Sigmoid colon (tissue), 4 donors: ENCODE measurements at regions not wholly inside any gene's neighbourhood (a gene's known extent, or its start where the extent isn't known, plus 50 kb on each side); places are given as distances from the start of the nearest gene placed in this dataset.

Source experiments
- EP300 ChIP-seq, 4 donors: sonication (generic); formaldehyde crosslinking; IDR thresholded peaks; one replicate each; pipeline ENCODE4 v1.6.1; 2017; ENCODE audit warnings: antibody characterized with exemption in 4 of 4
- POLR2A ChIP-seq, 2 donors: fragments of 450-650 bp; IDR thresholded peaks; one replicate each; pipeline ENCODE4 v1.6.1; 2016; ENCODE audit warnings: antibody characterized with exemption in 2 of 2, mild to moderate bottlenecking in 2 of 2, moderate library complexity in 2 of 2
- POLR2AphosphoS5 ChIP-seq, 4 donors: sonication (generic); formaldehyde crosslinking; IDR thresholded peaks; one replicate each; pipeline ENCODE4 v1.6.1; 2017; ENCODE audit warnings: antibody characterized with exemption in 4 of 4
- TF ChIP-seq, protein P1 (sequence below), 4 experiments: fragments of 450-650 bp in 3 of 4; fragments of 200-600 bp in 1 of 4; IDR thresholded peaks; one replicate each; pipeline ENCODE4 v1.5.1; 2016 to 2019; ENCODE audit warnings: antibody characterized with exemption in 4 of 4, mild to moderate bottlenecking in 3 of 4, moderate library complexity in 2 of 4

GRCh38 chr11:34769224-34769623 lies 147.0 kb downstream of the APIP start:
- TF ChIP-seq, protein P1, sequence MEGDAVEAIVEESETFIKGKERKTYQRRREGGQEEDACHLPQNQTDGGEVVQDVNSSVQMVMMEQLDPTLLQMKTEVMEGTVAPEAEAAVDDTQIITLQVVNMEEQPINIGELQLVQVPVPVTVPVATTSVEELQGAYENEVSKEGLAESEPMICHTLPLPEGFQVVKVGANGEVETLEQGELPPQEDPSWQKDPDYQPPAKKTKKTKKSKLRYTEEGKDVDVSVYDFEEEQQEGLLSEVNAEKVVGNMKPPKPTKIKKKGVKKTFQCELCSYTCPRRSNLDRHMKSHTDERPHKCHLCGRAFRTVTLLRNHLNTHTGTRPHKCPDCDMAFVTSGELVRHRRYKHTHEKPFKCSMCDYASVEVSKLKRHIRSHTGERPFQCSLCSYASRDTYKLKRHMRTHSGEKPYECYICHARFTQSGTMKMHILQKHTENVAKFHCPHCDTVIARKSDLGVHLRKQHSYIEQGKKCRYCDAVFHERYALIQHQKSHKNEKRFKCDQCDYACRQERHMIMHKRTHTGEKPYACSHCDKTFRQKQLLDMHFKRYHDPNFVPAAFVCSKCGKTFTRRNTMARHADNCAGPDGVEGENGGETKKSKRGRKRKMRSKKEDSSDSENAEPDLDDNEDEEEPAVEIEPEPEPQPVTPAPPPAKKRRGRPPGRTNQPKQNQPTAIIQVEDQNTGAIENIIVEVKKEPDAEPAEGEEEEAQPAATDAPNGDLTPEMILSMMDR (IDR thresholded peaks at IDR 0.05), result no peak
- TF ChIP-seq POLR2A (IDR thresholded peaks at IDR 0.05) (no peak), POLR2AphosphoS5 (IDR thresholded peaks at IDR 0.05) (no peak), EP300 (IDR thresholded peaks at IDR 0.05) (no peak)
